GM21717 (cell line): ENCODE measurements at regions not wholly inside any gene's neighbourhood (a gene's known extent, or its start where the extent isn't known, plus 50 kb on each side); places are given as distances from the start of the nearest gene placed in this dataset.

Source experiments
- ATAC-seq: cut with Tn5 transposase; IDR thresholded peaks from one replicate; pipeline ENCODE4 v1.9.1; 2021; ENCODE audit warnings: mild to moderate bottlenecking, moderate library complexity; ENCODE audit not compliant: unreplicated experiment

DNA sequence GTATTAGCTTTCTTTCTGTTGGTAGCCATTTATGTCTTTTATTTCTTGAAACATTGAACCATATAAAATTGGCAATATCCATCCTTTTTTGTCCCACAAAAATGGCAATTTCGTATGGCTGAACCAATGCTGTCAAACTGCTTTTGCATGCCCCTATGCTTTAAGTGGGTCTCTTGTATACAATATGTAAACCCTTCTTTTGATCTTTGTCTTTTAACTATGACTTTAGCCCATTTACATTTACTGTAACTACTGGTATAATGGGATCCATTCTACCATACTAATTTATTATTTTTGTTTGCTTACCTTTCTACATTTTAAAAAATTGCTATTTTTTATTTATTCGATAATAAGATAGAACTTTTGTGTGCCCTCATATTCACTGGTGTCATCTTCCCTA, 93.4 kb downstream of the TENT4A start:
- no peak for ATAC-seq

DNA sequence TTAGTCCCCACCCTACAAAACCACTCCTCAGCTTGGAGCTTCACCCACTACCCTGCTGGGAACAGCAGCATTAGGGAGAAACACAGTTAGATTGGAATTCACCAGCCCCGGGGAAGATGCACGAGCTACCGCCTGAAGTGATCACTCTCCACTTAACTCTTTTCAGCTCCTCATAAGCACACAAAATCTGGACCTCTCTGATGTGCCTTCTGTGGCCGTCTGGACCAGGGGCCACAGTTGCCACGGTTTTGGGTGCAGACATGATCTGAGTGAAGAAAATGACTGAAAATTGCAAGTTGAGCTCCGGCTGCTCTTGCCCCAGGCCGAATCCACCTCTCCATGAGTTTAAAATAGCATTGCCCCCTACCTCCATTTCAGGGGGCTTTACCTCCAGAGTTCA, 95.2 kb downstream of the TENT4A start:
- ATAC-seq: no peak

DNA sequence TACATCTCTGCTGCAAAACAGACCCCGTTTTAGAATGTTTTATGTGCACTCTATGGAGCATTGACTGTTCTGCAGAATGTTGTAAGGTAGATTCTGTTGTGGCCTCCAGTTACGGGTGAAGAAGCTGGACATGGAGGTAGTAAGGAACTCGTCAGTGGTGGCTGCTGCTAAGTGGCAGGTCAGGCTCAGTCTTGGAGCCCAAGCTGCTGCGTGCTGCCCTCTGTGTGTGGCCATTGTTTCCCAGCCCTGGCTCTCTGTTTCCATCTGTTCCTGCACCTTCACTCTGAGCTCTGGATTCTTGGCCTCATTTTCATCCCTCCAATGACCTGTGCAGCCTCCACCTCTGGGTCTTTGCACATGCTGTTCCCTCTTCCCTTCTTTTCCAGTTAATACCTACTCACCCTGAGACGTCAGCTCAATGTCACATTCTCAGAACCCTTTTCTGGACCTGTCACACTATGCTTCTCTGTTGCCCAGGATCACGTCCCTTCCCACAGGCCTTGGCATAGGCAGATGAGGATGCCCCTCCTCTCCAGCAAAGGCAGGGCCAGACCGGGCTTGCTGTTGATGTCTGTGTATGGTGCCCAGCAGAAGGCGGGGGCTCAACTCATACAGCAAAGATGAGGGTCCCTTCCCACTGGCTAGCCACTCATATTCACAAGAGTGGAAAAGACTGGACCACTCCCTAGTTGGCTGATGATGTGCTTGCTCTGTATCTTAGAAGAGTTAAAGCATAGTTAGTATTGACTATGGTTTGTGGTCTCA, 97.6 kb downstream of the TENT4A start:
- ATAC-seq: no peak

DNA sequence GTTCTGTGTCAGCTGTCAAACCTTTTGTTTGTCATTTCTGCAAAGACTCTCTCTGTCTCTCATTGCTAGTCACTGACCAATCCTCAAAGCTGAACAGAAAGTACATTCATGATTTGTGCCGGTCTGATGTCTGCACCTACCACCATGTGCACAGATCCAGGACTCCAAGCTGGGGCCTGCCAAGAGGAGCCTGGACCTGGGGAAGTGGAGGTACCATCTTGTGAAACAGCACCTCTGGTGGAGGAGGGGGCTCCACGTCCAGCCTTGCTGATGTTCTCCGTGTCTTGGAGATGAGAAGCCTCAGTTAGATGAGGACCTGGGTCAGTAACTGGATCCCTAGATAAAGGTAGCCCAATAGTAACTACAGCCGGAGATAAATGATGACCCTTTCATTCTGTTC, 98.9 kb downstream of the TENT4A start:
- no peak for ATAC-seq

DNA sequence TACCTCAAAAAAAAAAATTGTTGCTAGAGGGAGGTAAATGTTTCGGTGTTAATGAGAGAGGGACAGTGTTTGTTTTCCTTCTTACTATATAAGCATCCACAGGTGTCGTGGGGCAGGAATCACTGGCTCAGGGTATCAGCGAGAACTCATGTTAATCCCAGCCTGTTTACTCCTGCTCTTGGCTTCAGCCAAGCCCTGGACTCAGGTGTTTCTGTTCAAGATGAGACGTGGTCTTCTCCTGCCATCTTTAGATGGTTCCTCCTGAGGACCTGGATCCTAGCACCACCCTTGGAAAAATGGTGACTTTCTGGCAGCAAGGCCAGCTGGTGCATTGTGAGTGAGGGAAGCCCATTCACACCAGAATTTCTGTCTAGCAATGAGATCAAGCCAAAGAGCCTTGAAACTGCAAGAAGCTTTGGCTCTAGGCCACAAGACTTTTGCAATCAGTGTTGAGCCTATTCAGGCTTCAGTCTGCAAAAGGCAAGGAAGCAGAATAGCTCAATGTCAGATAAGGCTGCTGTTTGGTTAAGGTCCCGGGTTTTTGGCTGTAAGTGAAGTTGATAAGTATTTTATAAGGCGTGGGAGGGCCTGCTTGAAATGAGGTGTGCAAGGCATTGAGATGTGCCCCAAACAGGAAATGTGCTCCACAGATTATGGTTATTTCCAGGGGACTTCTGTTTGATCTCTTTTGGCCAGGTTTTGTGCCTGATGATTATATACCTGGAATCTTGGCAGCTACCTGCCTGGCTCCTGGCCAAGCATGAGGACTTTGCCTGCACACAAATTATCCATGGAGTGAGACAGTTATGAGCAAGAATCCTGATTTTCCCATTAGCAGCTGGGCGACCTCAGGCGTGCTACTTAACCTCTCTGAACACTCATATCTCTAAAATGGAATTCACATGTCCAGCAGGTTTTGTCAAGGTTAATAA, 99.8 kb downstream of the TENT4A start:
- ATAC-seq: no peak

DNA sequence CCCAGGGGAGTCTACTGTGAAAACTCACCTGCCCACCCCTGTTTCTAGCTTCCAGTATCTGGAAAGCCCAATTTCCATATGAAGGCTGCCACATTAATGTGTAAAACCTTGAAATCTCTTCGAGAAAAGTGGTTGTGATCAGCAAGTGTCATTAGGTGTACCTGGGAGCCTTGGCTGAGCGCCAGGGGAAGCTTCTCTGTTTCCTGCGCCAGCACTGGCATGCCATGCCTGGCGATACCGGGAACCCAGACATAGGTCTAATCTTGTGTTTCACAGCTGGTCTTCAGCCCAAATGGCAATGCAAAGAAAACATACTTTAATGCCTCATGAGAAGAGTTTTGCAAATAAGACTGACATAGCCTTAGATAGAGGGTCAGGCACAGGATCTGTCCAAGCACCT, 101.6 kb downstream of the TENT4A start:
- no peak for ATAC-seq

DNA sequence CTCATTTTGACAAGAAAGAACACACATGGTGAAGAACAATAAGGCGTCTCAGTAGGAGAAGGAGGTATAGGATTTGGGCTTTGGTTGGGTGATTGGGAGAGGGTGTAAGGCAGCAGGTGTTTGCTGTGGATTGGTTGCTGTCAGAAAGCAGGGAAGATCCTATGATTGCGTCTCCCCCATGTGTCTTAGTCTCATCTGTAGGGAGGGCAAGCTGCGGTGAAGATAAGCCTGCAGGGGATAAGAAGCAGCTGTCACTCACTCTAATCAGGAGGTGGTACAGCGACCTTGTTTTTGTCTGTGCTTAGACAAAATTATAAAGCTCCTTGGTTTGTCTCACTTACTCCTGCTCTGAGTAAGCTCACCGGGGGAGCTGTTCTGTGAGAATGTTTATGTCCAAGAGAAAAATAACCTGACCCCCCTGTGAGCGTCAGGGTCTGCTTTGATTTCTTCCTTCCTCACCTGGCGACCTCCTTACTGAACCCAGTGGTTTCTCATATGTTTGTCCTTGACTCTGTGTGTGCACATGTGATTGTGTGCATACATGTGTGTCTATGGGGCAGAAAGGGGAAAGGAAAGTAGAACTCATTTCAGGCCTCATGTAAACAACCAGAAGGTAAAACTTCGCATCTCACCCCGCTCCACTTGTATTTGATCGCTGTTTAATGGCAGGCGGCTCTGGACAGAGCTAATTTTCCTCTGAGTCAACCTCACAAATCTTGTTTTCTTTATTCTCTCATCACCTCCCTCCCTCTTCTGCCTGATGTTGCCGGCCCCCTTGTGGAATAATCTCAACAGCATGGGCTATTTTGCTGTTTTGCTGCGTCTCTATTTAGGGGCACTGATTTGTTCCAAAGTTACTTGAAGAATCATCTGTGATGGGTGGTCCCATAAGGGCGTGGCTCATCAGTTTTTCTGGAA, 105.6 kb downstream of the TENT4A start:
- no peak for ATAC-seq

DNA sequence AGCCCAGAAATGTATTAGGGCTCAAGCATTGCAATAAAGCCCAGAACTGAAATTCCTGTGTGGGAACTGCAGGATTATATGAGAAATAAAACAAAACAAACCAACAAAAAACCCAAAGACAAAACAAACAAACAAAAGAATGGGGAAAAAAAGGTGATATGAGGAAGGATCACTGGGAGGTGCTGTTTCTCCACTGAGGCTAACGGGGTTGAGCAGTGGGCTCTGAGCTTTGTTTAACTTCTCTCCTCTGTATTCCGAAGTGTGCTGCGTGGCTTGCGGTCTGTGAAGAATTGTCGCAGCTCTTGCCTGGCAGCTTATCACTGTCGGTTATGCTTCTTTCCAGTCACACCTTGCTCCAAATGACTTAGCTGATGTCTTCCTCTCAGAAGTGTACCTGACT, 106.3 kb downstream of the TENT4A start:
- no peak for ATAC-seq

DNA sequence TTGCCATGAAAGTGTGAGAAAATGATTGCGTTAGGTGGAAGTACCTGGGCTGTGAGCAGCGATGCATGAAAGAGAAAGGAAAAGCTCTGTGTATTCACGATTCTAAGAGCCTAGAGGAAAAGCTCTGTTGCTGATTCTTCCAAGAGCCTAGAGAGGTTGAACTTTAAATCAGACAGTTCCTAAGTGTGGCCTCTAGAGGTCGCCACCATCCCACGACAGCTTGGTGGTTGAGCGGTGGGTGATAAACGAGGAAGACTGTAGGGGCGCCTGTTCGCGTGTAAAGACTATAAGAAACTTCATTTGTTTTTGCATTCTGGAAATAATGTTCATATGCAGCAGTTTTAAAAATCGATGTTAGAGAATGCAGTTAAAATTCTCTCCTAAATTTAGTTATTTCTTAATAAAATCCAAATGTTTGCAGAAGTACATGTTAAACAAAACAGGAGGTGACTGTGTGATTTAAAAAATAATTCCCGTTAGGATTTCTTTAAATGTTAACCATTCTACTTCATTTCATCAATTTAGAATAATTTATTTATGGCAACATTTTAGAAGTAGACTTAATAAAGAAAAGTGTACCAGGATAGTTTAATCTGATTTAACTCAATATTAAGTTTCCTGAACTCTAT, 107.7 kb downstream of the TENT4A start:
- ATAC-seq: peak; percentile 72

DNA sequence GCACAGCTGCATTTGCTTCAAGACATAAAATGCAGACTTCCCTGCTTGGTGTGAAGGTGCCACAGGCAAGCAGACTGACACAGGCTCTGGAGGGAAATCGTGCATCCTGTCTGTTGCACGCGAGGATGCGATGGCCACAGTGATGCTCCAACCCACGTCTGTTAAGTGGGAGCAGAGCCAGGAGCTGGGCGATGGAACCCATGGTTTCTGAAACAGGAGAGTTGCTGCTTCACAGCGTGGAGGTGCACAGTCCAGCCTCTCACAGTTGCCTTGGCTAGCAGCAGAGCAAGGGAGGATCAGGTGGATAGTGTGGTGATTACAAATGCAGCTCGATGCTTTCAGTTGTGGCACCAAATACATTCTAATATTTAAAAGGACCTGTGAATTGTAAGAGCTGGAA, 108.8 kb downstream of the TENT4A start:
- ATAC-seq: no peak

DNA sequence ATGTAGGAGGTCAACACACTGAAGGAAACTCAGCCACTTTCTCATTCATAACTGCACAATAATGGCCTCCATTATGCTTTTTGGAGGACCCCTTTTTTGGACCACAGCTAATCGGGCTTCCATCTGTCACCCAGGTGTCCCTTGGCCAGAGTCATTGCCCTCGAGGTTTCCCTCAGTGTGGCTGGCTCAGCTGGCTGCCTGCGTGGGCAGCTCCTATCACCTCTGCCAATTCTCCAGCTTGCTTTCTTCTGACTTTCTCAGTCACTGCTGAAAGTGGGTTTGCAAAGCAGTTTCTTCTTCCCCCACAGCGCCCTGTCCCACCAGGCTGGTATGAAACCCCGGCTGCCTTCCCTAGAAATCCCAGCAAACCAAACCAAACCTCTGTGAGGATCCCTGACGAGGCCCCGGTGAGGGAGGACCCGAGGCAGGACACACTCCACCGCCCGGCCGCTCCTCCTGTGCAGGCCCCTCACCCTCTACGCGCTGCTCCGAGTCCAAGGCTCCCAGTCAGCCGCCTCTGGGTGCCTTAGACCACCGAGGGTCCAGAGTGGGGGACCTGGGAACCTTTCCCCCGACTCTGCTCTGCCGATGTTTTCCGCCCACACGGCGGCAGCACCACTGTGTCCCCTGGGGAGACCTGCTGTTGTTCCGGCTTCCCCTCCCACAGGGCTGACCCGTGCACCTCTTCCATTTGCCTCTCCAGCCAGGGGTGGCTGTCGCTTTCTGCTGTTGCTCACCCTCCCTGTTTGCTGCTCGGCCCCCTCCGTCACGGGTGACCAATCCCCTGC, 109.5 kb downstream of the TENT4A start:
- no peak for ATAC-seq

DNA sequence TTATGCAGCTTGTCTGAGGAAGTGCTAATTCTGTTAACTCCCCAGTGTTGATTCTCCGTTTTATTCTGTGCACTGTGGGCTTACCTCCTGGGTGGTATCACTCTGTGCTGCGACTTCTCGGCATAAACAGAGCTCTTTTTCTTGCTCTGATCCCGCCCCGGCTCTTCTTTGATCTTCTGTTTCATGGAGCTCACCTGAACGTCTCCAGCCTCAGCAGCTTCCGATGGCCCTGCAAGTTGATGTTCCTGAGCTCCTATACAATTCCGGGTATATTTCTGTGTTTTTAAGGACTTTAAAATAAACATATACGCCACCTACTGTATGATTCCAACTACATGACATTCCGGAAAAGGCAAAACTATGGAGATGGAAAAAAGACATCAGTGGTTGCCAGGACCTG, 110.8 kb downstream of the TENT4A start:
- no peak for ATAC-seq

DNA sequence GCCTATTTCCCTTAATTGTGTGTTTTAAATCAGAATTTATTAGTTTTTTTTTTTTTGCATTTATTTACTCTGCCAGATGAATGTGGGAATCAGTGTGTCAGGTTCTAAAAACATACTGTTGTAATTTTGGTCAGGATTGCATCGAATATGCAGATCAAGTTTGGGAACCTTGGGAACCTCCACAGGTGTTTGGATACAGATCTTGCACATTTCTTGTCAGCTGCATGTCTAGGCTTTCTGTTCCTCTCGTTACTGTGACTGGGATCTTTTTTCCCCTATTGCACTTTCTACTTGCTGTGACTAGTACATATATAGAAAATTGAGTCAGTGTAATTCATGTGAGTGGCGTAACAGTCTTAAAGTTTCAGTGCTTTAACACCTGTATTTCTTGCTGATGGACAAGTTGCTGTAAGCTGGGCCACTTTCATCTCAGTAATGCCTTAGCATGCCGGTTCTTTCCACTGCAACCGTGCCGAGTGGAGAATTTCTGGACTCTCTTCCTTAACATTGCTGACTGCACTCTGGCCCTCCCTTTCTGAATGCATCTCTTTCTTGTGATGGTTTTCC, 112.5 kb downstream of the TENT4A start:
- no peak for ATAC-seq

DNA sequence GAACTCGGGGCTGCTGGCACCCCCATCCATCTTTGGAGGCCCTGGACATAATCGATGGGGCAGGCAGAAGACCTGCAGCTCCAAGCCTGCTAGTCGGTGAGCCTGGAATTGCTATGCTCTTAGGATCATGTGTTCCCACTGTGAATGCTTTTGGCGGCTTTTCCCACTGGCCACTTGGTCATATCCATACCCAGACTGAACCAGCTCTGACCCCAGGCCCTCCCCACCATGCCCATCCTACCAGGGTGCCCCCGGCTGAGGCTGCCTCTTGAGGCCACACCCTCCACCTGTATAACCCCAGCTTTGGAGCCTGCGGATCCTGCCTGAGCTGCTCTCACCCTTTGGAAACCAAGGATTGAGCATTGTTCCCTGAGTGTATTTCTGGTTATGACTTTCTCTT, 113.5 kb downstream of the TENT4A start:
- no peak for ATAC-seq

DNA sequence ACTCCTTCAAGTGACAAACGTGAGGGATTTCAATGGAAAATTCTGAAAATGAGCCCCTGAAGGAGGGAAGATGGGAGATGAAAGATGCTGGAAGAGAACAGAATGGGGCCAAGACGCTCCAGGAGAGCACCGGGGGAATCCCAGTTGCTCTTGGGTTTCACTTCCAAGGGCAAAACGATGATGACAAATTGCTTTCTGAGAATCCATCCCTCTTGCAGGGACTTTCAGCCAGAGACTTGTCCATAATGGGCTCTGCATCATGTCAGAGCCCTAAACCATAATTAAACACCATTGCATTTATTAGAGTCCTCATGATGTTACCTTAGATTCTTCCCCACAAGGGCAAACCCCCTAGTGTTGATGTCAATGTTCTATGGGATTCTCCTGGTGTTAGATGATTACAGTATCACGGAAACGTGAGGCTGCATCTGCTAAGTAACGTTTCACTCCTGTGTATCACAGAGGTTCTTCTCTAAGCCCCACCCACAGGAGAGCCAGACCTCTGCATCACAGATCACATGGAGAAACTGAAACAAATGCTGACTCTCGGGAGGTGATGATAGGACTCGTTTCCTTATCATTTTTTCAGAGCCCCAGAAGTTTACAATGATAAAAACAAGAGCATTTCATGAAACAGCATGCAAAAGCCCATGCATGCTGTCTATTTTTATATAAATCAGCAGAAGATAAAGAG, 114.4 kb downstream of the TENT4A start:
- ATAC-seq: peak; percentile 74

DNA sequence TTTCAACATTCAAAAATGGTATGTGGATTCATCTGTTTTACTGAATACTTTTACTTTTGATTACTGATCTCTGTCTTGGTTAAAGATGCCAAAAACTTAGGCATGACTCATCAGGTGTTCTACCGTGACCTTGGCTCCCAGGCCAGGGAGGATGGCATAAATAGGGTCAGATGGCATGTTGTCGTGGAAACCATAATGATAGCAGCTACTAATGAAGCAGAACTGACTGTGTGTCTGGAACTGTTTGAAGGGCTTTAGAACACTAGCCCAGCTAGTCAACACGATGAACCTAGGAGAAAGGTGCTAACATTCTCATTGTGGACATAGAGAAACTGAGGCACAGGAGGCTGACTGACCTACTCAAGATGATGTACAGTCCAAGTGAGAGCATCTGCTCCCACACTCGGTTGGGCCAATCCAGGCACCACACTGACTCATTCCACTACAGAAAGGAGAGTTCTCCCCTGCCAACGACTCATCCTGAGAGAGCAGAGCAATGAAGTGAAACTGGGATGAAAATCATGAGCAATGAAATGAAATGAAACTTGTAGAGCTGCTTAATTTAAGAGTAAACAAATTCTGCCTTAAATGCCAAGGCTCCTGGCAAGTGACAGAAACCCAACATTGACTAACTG, 116.0 kb downstream of the TENT4A start:
- ATAC-seq: peak; percentile 81

DNA sequence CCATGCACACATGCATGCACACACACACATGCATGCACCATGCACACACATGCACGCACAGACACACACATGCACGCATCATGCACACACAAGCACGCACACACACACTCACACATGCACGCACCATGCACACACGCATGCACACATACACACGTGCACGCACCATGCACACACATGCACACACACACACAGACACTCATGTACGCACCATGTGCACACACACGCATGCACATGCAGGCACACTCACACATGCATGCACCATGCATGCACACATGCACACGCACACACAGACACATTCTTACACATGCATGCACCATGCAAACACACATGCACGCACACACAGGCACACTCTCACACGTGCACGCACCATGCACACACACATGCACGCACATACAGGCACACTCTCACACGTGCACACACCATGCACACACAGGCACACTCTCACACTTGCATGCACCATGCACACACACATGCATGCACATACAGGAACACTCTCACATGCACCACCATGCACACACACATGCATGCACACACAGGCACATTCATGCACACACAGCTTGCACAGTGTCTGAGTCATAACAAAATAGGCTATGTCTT, 117.5 kb downstream of the TENT4A start:
- no peak for ATAC-seq
